DOHH2 (cell line): ENCODE measurements at regions not wholly inside any gene's neighbourhood (a gene's known extent, or its start where the extent isn't known, plus 50 kb on each side); places are given as distances from the start of the nearest gene placed in this dataset.

Source experiments
- CTCF ChIP-seq: fragments of 200-600 bp; sonication (generic); IDR thresholded peaks from one replicate; pipeline ENCODE4 v1.5.1; 2014; ENCODE audit warnings: antibody characterized with exemption, mild to moderate bottlenecking, low read depth, low read length; ENCODE audit not compliant: poor library complexity, severe bottlenecking
- EZH2phosphoT487 ChIP-seq: fragments of 200-600 bp; sonication (generic); IDR thresholded peaks from 2 replicates; pipeline ENCODE4 v1.6.1; 2017; ENCODE audit warnings: borderline replicate concordance, mild to moderate bottlenecking, antibody characterized with exemption, low read length, moderate library complexity, mixed read lengths

DNA sequence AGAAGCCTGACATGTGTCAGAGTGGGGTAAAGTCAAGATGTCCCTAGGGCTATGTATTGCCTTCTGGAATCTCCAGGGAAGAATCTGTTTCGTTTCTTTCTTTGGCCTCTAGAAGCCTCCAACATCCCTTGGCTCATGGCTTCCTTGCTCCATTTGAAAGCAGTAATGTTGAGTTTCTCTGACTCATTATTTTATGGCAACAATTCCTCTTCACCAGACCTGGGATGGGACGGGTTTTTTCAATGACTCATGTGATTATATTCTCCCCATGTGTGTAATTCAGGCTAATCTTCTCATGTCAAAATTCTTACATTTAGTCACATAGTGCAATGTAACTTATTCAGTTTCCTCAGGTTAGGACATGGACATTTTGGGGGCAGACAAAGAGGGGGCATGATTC, 1038.6 kb downstream of the CBLN2 start:
- TF ChIP-seq EZH2phosphoT487 (no peak), CTCF (no peak)
